HG02798 (cell line): ENCODE measurements at regions not wholly inside any gene's neighbourhood (a gene's known extent, or its start where the extent isn't known, plus 50 kb on each side); places are given as distances from the start of the nearest gene placed in this dataset.

Experiments
- ATAC-seq: cut with Tn5 transposase; IDR thresholded peaks from one replicate; pipeline ENCODE4 v1.9.1; 2021; ENCODE audit warnings: mild to moderate bottlenecking; ENCODE audit not compliant: unreplicated experiment, poor library complexity

- ATAC-seq = no peak
These were observed 165.1 kb upstream of the NABP1 start for GRCh38 chr2:191512874-191513273.

- no peak for ATAC-seq
These were observed 163.3 kb upstream of the NABP1 start for GRCh38 chr2:191514613-191515012.

GRCh38 chr2:191515551-191515950 is 162.4 kb upstream of the NABP1 start:
- ATAC-seq = no peak

- ATAC-seq = no peak
These were observed 161.7 kb upstream of the NABP1 start for GRCh38 chr2:191516260-191516659.

- no peak for ATAC-seq
These were observed 156.2 kb upstream of the NABP1 start for GRCh38 chr2:191521608-191522208.

GRCh38 chr2:191522478-191523120 is 155.3 kb upstream of the NABP1 start:
- no peak for ATAC-seq

- ATAC-seq = no peak
These were observed 151.8 kb upstream of the NABP1 start for GRCh38 chr2:191526091-191526490.

- ATAC-seq = no peak
These were observed 151.4 kb upstream of the NABP1 start for GRCh38 chr2:191526536-191526935.

GRCh38 chr2:191526953-191527556 is 150.9 kb upstream of the NABP1 start:
- ATAC-seq = no peak

- ATAC-seq = no peak
These were observed 147.3 kb upstream of the NABP1 start for GRCh38 chr2:191530618-191531017.

- ATAC-seq = no peak
These were observed 144.2 kb upstream of the NABP1 start for GRCh38 chr2:191533693-191534180.

GRCh38 chr2:191537921-191538320 is 140.0 kb upstream of the NABP1 start:
- ATAC-seq = no peak

GRCh38 chr2:191538334-191538903 is 139.5 kb upstream of the NABP1 start:
- ATAC-seq = no peak

- ATAC-seq = no peak
These were observed 138.9 kb upstream of the NABP1 start for GRCh38 chr2:191539068-191539467.

GRCh38 chr2:191540681-191541080 is 137.3 kb upstream of the NABP1 start:
- ATAC-seq = no peak

GRCh38 chr2:191543708-191544107 is 134.2 kb upstream of the NABP1 start:
- no peak for ATAC-seq

- no peak for ATAC-seq
These were observed 133.4 kb upstream of the NABP1 start for GRCh38 chr2:191544461-191545062.

- no peak for ATAC-seq
These were observed 132.6 kb upstream of the NABP1 start for GRCh38 chr2:191545361-191545760.

GRCh38 chr2:191552066-191552465 is 125.9 kb upstream of the NABP1 start:
- no peak for ATAC-seq

GRCh38 chr2:191554240-191554639 is 123.7 kb upstream of the NABP1 start:
- ATAC-seq = no peak
